Liver (tissue), 3 donors: ENCODE measurements at regions not wholly inside any gene's neighbourhood (a gene's known extent, or its start where the extent isn't known, plus 50 kb on each side); places are given as distances from the start of the nearest gene placed in this dataset.

ENCODE experiments used
- EGR1 ChIP-seq, 2 donors: IDR thresholded peaks; 2 replicates each; pipeline ENCODE4 v1.6.1; 2016 to 2018; ENCODE audit warnings: antibody characterized with exemption in 2 of 2, low read depth in 2 of 2
- RAD21 ChIP-seq, 2 donors: IDR thresholded peaks; 2 replicates each; pipeline ENCODE4 v1.6.1; 2016; ENCODE audit warnings: antibody characterized with exemption in 2 of 2, mild to moderate bottlenecking in 2 of 2
- SP1 ChIP-seq: IDR thresholded peaks from 2 replicates; pipeline ENCODE4 v1.6.1; 2018; ENCODE audit warnings: antibody characterized with exemption, mild to moderate bottlenecking
- TAF1 ChIP-seq: conservative IDR thresholded peaks from 2 replicates; pipeline ENCODE4 v1.6.1; 2016; ENCODE audit warnings: antibody characterized with exemption, mild to moderate bottlenecking
- TF ChIP-seq, protein P1 (sequence below): IDR thresholded peaks from 2 replicates; pipeline ENCODE4 v1.6.1; 2016; ENCODE audit warnings: antibody characterized with exemption, mild to moderate bottlenecking
- TF ChIP-seq, protein P2 (sequence below): fragments of 150-350 bp; IDR thresholded peaks from 2 replicates; pipeline ENCODE4 v1.5.1; 2017; ENCODE audit warnings: improper control_type of control experiment, low read depth, low read length; ENCODE audit not compliant: missing input control
- TF ChIP-seq, protein P3 (sequence below): IDR thresholded peaks from 2 replicates; pipeline ENCODE4 v1.6.1; 2016; ENCODE audit warnings: antibody characterized with exemption
- TF ChIP-seq, protein P4 (sequence below): IDR thresholded peaks from 2 replicates; pipeline ENCODE4 v1.6.1; 2016; ENCODE audit warnings: antibody characterized with exemption
- donor health status: healthy.
- donor health status: healthy.

DNA sequence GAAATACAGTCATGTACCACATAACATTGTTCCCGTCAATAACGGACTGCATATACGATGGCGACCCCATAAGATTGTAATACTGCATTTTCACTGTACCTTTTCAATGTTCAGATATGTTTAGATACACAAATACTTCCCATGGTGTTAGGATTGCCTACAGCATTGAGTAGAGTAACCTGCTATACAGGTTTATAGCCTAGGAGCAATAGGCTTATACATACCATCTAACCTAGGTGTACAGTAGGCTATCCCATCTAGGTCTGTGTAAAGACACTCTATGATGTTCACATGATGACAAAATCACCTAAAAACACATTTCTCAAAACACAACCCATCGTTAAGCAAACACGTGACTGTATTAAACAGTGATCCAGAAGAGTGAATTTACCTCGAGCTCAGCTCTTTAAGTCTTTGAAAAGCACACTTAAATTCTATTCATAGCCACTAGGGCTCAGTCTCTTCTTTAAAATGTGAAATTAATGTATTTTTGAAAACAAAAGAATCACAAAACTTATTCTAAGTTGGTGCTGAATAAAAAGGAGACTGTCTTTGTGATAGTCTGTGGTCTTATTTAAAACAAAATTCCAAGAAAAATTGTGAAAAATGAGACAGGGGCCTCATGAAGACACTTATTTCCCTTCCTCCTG is 239.1 kb upstream of the ARID2 start:
- TF ChIP-seq, protein P1, sequence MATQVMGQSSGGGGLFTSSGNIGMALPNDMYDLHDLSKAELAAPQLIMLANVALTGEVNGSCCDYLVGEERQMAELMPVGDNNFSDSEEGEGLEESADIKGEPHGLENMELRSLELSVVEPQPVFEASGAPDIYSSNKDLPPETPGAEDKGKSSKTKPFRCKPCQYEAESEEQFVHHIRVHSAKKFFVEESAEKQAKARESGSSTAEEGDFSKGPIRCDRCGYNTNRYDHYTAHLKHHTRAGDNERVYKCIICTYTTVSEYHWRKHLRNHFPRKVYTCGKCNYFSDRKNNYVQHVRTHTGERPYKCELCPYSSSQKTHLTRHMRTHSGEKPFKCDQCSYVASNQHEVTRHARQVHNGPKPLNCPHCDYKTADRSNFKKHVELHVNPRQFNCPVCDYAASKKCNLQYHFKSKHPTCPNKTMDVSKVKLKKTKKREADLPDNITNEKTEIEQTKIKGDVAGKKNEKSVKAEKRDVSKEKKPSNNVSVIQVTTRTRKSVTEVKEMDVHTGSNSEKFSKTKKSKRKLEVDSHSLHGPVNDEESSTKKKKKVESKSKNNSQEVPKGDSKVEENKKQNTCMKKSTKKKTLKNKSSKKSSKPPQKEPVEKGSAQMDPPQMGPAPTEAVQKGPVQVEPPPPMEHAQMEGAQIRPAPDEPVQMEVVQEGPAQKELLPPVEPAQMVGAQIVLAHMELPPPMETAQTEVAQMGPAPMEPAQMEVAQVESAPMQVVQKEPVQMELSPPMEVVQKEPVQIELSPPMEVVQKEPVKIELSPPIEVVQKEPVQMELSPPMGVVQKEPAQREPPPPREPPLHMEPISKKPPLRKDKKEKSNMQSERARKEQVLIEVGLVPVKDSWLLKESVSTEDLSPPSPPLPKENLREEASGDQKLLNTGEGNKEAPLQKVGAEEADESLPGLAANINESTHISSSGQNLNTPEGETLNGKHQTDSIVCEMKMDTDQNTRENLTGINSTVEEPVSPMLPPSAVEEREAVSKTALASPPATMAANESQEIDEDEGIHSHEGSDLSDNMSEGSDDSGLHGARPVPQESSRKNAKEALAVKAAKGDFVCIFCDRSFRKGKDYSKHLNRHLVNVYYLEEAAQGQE = no peak
- TF ChIP-seq SP1 = no peak
- TF ChIP-seq, protein P2, sequence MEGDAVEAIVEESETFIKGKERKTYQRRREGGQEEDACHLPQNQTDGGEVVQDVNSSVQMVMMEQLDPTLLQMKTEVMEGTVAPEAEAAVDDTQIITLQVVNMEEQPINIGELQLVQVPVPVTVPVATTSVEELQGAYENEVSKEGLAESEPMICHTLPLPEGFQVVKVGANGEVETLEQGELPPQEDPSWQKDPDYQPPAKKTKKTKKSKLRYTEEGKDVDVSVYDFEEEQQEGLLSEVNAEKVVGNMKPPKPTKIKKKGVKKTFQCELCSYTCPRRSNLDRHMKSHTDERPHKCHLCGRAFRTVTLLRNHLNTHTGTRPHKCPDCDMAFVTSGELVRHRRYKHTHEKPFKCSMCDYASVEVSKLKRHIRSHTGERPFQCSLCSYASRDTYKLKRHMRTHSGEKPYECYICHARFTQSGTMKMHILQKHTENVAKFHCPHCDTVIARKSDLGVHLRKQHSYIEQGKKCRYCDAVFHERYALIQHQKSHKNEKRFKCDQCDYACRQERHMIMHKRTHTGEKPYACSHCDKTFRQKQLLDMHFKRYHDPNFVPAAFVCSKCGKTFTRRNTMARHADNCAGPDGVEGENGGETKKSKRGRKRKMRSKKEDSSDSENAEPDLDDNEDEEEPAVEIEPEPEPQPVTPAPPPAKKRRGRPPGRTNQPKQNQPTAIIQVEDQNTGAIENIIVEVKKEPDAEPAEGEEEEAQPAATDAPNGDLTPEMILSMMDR = no peak
- TF ChIP-seq RAD21 (IDR thresholded peaks at IDR 0.05) = no peak
- TF ChIP-seq EGR1 (IDR thresholded peaks at IDR 0.05; ENCODE audit: low read depth in 2 of 2) = no peak
- TF ChIP-seq TAF1 = no peak
- TF ChIP-seq, protein P3, sequence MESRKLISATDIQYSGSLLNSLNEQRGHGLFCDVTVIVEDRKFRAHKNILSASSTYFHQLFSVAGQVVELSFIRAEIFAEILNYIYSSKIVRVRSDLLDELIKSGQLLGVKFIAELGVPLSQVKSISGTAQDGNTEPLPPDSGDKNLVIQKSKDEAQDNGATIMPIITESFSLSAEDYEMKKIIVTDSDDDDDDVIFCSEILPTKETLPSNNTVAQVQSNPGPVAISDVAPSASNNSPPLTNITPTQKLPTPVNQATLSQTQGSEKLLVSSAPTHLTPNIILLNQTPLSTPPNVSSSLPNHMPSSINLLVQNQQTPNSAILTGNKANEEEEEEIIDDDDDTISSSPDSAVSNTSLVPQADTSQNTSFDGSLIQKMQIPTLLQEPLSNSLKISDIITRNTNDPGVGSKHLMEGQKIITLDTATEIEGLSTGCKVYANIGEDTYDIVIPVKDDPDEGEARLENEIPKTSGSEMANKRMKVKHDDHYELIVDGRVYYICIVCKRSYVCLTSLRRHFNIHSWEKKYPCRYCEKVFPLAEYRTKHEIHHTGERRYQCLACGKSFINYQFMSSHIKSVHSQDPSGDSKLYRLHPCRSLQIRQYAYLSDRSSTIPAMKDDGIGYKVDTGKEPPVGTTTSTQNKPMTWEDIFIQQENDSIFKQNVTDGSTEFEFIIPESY = no peak
- TF ChIP-seq, protein P4, sequence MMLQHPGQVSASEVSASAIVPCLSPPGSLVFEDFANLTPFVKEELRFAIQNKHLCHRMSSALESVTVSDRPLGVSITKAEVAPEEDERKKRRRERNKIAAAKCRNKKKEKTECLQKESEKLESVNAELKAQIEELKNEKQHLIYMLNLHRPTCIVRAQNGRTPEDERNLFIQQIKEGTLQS = no peak
